ENCODE measurements at regions not wholly inside any gene's neighbourhood (a gene's known extent, or its start where the extent isn't known, plus 50 kb on each side); places are given as distances from the start of the nearest gene placed in this dataset.

DNA sequence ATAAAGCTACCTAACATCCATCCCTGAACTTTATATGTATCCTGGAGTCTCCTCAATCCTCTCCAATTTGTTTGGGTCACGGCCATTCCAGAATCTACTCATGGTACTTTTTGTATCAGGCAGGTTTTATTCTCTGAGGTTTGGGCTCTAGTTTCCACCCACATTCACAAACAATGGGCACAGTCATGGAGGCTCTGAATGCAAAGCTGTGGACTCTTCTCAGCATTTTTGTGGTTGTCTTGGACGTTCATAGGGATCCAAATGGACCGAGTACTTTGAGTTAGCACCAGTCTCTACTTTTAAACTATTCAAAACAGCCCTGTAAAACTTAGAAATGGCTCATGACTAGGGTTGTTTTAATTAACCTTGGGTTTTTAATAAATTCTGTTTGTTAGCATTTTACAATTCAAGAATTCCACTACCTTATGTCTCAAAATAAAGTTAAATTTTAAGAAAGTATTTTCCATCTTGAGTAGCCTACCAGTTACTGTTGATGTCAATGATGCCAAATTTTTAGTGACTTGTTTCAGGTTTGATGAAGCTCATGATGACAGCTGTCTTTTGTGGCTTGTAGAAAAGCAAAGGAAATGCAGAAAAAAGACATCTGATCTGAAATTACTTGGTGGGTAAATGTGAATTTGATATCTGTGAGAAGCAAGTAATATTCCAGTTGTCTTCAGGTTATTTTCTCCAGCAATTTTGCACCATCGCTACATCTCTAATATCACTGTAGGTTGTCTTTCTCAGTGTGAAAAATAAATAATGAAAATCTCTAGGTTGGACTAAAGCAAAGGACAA is 275.7 kb upstream of the THBS1 start:
- Mint-ChIP-seq H3K9me3 (peaks cover 11% of the 10 kb centered on the region), H3K4me1 (peaks cover 2% of the 10 kb centered on the region; the same call in 1 of the 2 replicates), H3K36me3 (no peaks in the 10 kb centered on the region), H3K27me3 (ENCODE audit: low read depth) (no peaks in the 10 kb centered on the region), H3K27ac (no peak overlapping the region), H3K4me3 (no peak overlapping the region)
- no peak for TF ChIP-seq ZNF416 (CRISPR knock-in tag; IDR thresholded peaks at IDR 0.05)
- TF ChIP-seq, protein P1, sequence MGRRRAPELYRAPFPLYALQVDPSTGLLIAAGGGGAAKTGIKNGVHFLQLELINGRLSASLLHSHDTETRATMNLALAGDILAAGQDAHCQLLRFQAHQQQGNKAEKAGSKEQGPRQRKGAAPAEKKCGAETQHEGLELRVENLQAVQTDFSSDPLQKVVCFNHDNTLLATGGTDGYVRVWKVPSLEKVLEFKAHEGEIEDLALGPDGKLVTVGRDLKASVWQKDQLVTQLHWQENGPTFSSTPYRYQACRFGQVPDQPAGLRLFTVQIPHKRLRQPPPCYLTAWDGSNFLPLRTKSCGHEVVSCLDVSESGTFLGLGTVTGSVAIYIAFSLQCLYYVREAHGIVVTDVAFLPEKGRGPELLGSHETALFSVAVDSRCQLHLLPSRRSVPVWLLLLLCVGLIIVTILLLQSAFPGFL (CRISPR knock-in tag; IDR thresholded peaks at IDR 0.05; ENCODE audit: borderline replicate concordance), result no peak
- TF ChIP-seq NFYB (CRISPR knock-in tag; conservative IDR thresholded peaks at IDR 0.05; ENCODE audit: low read depth), result no peak
- TF ChIP-seq, protein P2, sequence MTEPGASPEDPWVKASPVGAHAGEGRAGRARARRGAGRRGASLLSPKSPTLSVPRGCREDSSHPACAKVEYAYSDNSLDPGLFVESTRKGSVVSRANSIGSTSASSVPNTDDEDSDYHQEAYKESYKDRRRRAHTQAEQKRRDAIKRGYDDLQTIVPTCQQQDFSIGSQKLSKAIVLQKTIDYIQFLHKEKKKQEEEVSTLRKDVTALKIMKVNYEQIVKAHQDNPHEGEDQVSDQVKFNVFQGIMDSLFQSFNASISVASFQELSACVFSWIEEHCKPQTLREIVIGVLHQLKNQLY (CRISPR knock-in tag; IDR thresholded peaks at IDR 0.05), result no peak
- TF ChIP-seq NFE2L1 (CRISPR knock-in tag; IDR thresholded peaks at IDR 0.05), result no peak
- TF ChIP-seq NFATC4 (CRISPR knock-in tag; IDR thresholded peaks at IDR 0.05), result no peak
- TF ChIP-seq TP53 (CRISPR knock-in tag; IDR thresholded peaks at IDR 0.05), result no peak
- TF ChIP-seq ATF1 (CRISPR knock-in tag; IDR thresholded peaks at IDR 0.05), result no peak
- no peak for TF ChIP-seq ESRRA (CRISPR knock-in tag; IDR thresholded peaks at IDR 0.05; ENCODE audit: borderline replicate concordance)
- TF ChIP-seq, protein P3, sequence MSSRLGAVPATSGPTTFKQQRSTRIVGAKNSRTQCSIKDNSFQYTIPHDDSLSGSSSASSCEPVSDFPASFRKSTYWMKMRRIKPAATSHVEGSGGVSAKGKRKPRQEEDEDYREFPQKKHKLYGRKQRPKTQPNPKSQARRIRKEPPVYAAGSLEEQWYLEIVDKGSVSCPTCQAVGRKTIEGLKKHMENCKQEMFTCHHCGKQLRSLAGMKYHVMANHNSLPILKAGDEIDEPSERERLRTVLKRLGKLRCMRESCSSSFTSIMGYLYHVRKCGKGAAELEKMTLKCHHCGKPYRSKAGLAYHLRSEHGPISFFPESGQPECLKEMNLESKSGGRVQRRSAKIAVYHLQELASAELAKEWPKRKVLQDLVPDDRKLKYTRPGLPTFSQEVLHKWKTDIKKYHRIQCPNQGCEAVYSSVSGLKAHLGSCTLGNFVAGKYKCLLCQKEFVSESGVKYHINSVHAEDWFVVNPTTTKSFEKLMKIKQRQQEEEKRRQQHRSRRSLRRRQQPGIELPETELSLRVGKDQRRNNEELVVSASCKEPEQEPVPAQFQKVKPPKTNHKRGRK (CRISPR knock-in tag; IDR thresholded peaks at IDR 0.05; ENCODE audit: borderline replicate concordance), result no peak
- TF ChIP-seq, protein P4, sequence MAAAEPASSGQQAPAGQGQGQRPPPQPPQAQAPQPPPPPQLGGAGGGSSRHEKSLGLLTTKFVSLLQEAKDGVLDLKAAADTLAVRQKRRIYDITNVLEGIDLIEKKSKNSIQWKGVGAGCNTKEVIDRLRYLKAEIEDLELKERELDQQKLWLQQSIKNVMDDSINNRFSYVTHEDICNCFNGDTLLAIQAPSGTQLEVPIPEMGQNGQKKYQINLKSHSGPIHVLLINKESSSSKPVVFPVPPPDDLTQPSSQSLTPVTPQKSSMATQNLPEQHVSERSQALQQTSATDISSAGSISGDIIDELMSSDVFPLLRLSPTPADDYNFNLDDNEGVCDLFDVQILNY (CRISPR knock-in tag; IDR thresholded peaks at IDR 0.05), result no peak
- TF ChIP-seq, protein P5, sequence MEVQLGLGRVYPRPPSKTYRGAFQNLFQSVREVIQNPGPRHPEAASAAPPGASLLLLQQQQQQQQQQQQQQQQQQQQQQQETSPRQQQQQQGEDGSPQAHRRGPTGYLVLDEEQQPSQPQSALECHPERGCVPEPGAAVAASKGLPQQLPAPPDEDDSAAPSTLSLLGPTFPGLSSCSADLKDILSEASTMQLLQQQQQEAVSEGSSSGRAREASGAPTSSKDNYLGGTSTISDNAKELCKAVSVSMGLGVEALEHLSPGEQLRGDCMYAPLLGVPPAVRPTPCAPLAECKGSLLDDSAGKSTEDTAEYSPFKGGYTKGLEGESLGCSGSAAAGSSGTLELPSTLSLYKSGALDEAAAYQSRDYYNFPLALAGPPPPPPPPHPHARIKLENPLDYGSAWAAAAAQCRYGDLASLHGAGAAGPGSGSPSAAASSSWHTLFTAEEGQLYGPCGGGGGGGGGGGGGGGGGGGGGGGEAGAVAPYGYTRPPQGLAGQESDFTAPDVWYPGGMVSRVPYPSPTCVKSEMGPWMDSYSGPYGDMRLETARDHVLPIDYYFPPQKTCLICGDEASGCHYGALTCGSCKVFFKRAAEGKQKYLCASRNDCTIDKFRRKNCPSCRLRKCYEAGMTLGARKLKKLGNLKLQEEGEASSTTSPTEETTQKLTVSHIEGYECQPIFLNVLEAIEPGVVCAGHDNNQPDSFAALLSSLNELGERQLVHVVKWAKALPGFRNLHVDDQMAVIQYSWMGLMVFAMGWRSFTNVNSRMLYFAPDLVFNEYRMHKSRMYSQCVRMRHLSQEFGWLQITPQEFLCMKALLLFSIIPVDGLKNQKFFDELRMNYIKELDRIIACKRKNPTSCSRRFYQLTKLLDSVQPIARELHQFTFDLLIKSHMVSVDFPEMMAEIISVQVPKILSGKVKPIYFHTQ (CRISPR knock-in tag; IDR thresholded peaks at IDR 0.05), result no peak
- TF ChIP-seq SMAD3 (CRISPR knock-in tag; IDR thresholded peaks at IDR 0.05; ENCODE audit: borderline replicate concordance), result no peak
- TF ChIP-seq, protein P6, sequence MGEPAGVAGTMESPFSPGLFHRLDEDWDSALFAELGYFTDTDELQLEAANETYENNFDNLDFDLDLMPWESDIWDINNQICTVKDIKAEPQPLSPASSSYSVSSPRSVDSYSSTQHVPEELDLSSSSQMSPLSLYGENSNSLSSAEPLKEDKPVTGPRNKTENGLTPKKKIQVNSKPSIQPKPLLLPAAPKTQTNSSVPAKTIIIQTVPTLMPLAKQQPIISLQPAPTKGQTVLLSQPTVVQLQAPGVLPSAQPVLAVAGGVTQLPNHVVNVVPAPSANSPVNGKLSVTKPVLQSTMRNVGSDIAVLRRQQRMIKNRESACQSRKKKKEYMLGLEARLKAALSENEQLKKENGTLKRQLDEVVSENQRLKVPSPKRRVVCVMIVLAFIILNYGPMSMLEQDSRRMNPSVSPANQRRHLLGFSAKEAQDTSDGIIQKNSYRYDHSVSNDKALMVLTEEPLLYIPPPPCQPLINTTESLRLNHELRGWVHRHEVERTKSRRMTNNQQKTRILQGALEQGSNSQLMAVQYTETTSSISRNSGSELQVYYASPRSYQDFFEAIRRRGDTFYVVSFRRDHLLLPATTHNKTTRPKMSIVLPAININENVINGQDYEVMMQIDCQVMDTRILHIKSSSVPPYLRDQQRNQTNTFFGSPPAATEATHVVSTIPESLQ (CRISPR knock-in tag; IDR thresholded peaks at IDR 0.05), result no peak
- no peak for TF ChIP-seq CREB1 (CRISPR knock-in tag; IDR thresholded peaks at IDR 0.05)
- TF ChIP-seq ZNF671 (CRISPR knock-in tag; IDR thresholded peaks at IDR 0.05), result no peak
- TF ChIP-seq ZNF263 (CRISPR knock-in tag; IDR thresholded peaks at IDR 0.05; ENCODE audit: low read depth), result no peak
- no peak for TF ChIP-seq ZNF219 (CRISPR knock-in tag; IDR thresholded peaks at IDR 0.05; ENCODE audit: borderline replicate concordance)
- TF ChIP-seq, protein P7, sequence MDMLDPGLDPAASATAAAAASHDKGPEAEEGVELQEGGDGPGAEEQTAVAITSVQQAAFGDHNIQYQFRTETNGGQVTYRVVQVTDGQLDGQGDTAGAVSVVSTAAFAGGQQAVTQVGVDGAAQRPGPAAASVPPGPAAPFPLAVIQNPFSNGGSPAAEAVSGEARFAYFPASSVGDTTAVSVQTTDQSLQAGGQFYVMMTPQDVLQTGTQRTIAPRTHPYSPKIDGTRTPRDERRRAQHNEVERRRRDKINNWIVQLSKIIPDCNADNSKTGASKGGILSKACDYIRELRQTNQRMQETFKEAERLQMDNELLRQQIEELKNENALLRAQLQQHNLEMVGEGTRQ (CRISPR knock-in tag; IDR thresholded peaks at IDR 0.05), result no peak
- POLR2A ChIA-PET, result no interaction called here
- DNase-seq (ENCODE audit: low spot score) (no peak), ATAC-seq (no peak)
- CTCF ChIA-PET, result no interaction called here
